NCI-H1092 (cell line): ENCODE measurements at regions not wholly inside any gene's neighbourhood (a gene's known extent, or its start where the extent isn't known, plus 50 kb on each side); places are given as distances from the start of the nearest gene placed in this dataset.

Source experiments
- DNase-seq: peaks from one replicate; lab custom pipeline; 2025; lab: John Stamatoyannopoulos, UW

DNA sequence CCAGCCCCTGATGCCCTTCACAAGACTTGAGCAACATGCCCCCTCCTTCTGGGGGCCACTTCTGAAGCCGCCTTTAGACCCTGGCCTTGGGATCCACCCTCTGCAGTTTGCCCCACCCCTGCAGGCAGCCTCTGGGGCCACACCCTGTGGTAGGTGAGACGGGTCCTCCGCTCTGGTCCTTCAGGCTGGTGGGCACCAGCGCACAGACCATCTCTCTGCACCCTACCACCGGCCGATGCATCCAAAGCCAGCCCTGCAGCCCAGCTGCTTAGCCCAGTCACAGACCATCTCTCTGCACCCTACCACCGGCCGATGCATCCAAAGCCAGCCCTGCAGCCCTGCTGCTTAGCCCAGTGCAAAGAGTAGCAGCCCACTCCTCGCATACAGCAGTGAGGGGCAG lies 159.3 kb upstream of the ECI2 start:
- no peak for DNase-seq

DNA sequence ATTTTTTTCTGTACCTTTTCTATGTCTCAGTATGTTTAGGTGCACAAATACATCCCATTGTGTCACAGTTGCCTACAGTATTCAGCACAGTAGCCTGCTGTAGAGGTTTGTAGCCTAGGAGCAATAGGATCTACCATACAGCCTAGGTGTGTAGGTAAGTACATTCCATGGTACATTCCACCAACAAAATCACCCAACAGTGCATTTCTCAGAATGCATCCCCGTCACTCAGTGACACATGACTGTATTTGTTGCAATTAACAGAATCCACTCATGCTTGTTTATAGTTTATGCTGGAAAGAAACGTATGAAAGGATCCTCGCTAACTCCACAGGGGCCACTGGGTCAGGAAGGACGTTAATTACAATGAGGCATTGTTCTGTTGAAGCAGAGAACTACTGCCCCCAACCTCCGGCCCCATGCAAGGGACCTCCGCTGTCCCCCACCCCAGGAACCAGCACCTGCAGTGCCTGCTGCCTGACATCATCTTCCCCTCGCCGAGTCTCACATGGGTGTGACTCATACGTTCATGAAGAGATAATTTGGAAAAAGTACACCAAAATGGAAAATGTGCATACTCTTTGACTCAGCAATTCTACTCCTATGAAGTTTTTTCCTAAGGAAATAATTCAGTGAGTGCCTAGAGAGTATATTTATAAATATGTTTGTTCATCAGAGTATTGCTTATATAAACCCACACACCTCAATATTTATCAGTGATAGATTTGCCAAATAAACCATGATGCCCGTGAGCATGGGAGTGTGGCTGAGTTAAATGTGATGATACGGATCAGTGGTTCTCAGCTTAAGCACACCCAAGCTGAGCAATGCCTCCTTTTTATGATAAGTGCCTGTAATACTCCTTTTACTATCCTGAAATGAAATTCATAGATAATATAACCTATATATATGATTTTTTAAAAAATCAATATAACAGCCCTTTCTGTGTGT lies 156.4 kb upstream of the ECI2 start:
- no peak for DNase-seq

DNA sequence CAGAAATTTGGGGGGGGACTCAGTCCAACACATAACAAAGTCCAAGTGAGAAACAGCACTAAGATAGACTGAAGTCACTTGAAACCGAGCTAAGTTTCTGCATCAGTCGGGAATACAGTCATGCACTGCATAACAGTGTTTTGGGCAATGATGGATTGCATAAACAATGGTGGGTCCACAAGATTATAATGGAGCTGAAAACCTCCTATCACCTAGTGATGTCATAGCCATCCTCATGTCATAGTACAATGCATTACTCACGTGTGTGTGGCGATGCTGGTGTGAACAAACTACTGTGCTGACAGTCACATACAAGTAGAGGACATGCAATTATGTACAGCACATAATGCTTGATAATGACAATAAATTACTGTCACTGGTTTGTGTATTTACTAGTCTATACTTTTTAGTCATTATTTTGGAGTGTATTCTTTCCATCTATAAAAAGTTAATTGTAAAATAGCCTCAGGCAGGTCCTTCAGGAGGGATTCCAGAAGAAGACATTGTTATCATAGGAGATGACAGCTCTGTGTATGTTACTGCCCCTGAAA lies 154.5 kb upstream of the ECI2 start:
- no peak for DNase-seq

DNA sequence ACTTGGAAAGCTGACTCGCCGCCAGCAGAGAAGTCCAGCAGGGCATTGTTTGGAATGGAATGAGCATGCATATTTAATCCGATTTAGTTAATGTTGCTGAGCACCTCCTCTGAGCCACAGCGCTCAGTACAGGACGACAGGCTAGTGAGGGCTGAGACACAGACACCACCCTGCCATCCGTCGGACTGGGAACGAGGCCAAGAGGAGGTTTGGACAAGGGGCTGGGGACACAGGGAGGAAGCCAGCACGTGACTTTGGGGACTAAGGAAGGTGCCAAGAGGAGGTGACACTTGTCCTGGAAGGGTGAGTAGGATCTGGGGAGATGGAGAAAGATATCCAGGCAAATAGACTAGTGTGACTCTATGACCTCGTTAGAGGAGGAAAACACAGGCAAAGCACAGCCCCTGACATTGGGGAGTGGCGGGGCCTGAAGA lies 152.5 kb upstream of the ECI2 start:
- DNase-seq = no peak

DNA sequence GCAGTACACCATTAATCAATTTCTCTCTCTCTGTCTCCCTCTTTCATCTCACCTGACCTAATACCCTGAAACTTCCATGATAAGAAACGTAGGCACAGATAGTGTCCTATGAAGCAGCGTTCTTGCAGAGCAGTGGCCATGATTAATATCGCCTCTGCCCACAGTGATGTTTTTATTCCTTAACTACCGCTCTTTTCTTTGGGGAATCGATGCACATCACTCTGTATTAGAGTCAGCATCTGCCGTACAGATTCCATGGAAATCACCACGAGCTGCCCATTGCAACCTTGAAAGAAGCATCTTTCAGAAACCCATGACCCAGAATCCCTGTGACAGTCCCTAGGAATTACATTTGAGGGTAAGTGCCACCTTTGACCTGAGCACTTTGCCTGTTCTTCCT lies 152.0 kb upstream of the ECI2 start:
- DNase-seq = no peak

DNA sequence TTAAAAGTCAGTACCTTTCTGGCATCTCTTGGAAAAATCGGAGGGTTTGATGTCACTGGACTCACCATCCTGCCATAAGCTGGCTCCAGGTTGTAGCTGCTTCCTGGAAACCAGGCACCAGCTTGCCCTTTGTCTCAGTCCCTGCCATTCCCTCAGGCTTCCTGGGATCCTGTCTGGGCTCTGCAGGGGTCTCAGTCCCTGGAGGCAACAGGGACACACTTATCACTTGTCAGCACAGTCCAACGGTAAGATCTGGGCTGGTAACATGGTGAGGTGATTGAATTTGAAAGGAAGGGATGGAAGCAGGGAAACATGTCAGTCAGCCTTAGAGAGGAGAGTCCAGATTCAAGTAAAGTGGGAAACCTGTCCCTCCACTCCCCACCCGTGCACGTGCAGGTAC lies 147.6 kb upstream of the ECI2 start:
- no peak for DNase-seq

DNA sequence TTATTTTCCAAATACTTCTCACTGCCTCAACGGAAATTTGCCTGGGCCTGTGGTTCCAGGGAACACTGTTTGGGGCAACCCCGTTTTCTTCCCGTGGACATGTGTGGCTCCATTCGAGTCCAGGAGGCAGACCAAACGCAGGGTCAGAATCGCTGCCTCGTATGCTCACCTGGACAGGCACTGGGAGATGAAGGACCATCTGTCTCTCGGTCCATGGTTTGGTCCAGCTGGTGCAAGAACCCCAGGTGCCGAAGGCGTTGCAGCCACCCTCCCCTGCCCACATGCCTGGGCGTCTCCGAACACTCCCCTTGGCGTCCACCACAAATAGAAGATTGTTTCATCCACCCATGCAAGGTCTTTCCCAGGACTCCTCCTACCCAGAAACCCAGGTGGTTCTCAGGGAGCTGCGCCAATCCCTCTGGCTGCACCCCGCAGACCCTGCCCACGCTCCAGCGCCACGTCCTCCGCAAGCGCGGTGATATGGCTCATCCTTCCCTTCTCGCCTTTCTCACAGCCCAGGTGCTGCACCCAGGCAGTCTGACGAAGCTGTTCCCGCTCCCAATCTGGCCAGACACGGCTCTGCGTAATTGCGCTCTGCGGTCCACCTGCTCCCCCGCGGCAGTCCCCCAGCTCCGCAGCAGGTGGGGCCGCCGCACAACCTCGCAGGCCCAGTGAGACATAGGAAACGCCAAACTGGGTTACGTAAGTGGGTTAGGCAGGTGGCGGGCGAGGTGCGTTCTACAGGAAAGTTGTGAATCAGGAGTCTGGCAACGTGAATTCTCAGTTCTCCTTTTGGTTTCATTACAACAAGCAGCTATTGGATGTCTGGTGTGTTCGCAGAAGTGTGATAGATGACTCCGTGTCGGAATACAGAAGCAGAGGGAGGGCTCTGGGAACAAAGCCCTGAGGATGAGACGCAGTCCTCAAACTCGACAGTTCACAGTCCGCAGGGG lies 146.2 kb upstream of the ECI2 start:
- DNase-seq = peak; percentile 14

DNA sequence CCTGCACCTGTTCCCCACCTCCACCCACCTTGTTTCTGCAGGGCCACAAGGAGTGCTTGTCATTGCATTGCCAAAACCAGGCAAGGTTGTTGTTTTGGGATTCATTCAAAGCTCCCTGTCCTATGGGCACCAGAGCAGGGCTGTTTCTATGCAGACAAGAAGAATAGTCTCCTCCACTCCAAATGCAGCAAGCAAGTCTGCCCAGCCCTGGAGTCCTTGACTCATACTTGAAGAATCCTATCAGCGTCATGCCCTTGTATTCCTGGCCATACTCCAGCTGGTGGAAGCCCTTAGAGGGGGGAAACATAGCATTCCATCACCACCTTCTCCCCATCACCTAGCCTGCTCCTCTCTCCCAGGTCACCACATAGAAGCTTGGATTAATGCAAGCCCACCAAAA lies 145.3 kb upstream of the ECI2 start:
- DNase-seq = no peak

DNA sequence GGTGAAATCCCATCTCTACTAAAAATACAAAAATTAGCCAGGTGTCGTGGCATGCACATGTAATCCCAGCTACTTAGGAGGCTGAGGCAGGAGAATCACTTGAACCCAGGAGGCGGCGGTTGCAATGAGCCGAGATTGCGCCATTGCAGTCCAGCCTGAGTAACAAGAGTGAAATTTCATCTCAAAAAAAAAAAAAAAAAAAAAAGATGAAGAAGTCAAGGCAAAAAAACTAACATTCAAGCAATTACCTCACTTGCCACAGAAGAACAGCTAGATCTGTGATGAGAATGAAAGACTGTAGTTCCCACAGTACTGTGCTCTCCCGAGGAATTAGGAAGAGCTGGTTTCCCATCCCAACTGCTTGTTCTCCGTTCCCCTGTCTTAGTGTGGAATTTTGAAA lies 144.7 kb upstream of the ECI2 start:
- no peak for DNase-seq

DNA sequence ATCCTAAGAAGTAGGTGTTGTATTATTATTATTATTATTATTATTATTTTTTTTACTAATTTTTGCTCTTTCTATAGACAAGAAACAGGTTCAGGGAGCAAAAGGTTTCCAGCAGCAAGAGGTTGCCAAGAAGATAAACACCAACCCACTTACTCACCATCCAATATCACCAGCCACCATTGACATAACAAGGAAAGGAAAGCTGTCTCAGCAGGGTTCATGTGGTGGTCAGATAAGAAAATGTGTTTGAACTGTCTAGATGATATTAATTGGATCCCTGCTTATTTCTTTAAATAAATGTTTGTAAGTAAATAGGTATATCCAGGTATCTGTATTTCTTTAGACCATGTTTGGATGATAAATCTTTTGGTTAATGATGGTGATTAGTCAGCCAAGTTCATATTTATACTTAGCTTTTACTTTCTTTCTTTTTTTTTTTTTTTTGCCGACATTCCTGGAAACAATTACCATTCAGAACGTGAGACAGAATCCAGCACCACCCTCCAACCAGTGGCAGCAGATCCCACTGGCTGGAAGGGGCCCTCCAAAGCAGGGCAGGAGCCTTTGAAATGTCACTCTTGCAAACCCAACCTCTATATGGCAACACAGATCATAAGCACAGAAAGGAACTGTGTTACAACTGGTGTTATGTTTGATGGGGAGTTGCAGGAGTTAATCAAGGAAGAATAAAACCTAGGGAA lies 139.2 kb upstream of the ECI2 start:
- no peak for DNase-seq

DNA sequence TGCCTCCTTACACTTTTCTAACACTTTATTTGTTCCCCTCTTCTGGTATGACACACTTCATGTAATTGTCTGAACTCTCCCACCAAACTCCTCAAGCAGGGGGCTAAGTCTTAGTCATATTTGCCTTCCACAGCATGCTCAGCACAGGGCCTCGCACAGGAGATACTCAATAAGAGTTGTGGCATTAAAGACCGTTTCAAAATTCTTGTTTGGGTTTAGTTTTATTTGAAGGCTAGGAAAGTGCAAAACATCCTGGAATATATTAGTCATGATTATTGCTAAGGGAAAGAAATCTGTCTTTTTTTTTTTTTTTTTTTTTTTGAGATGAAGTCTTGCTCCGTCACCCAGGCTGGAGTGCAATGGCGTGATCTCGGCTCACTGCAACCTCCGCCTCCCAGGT lies 137.6 kb upstream of the ECI2 start:
- DNase-seq = no peak

DNA sequence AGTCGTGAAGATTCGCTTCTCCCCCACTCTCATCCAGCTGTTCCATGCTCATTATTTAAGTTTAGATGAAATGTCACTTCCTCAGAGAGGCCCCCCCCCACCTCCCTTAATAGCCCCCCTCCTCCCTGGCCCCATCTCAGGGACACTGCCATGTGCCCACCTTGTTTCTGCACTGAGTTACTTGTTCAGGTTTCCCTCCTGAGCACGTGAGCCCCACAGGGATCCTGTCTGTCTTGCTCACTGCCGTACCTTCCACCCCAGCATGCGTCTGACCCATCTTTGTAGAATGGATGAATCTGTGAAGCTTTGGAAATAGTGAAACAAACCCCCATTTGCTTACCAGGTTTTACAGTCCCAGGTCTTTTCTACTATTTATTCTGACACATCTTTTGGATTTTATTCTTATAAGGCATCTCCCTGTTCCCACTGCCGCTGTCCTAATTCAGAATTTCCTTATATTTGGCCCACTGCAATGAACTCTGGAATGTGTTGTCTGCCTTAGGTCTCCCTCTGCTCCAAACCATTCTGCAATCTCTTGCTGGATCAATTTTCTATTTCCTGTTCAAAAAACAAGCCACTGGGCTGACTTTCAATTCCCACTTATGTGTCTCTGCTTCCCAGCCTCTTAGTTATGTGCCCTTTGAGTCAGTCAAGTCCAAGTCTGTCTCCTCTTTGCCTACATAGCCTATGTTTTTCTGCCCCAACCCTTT lies 136.5 kb upstream of the ECI2 start:
- DNase-seq = no peak

DNA sequence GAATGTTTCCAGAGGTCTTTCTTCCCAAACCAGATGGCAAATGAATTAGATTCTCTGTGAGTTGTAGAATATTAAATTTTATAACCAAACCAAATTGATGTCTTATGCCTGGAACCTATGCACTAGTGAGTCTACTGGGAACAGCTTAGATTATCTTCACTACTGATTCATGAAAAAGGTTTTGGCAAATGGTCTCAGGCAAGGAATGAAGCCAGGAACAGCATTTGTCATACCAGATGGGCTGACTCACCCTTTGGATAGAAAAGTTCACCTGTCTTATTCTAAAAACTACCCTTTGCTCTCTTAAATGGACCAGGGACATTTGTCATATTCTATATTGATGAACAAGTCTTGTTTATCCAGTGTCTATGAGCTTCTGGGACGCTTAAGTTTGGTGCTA lies 135.4 kb upstream of the ECI2 start:
- no peak for DNase-seq

DNA sequence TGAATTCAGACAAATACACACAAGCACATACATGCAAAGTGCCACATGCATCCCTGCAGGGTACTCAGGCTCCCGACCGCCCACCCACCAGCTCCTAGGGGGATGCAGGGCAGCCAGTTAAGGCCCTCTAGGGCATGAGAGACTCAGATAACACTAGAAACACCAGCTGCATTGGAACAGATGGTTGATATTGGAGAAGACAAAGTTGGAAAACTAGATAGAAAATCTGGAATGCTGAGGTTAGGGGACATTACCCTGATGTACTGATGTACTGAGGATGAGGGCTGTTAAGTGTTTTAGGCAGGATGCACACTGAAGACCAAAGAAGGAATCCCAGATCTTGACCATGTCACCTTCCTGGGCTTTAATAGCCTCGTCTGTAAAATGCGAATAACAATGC lies 134.6 kb upstream of the ECI2 start:
- no peak for DNase-seq

DNA sequence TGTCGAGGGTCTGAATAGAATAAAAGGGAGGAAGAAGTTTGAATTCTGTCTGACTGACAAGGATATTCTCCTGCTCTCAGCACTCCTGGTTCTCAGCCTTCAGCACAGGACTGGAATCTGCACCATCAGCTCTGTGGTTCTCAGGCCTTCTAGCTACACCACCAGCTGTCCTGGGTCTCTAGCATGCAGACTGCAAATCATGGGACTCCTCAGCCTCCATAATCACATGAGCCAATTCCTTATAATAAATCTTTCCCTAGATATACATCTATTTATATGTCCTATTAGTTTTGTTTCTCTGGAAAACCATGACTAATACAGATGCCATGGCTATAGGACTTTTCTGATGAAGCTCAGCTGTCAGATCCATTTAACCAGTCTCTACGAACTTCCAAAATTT lies 132.8 kb upstream of the ECI2 start:
- no peak for DNase-seq

DNA sequence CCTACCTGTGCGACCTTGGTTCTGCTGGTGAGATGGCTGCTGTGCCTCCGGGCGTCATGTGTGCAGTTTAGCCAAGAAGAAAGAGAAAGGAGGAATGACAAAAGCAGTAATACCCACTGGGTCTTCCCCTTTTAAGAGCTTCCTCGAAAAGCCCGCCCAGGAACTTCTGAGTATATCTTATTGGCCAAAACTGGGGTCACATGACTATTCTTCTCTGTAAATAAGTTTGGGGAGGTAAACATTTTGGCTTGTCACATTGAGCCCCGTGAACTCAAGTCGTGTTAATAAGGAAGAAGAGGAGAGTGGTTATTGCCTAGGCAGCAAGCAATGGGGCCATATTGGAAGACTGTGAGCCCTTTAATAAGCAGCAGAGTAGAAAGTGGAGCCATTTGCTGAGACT lies 130.4 kb upstream of the ECI2 start:
- no peak for DNase-seq

DNA sequence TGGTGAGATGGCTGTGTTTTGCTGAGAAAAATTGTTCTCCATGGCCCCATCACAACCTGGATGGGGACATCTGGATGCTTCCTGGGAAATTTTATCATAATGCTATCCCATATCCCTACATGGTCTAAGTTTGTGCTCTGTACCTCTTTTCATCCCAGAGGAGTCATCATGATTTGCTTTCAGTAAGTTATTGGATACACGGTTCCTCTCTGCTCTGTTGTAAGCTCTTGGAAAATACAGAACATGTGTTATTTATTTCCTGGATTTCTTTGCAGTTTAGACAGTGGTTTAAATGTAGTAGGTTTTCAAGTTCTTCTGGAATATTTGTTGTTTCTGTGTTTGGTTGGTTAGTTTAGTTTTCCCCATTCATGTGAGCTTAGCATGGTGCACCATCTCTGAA lies 129.2 kb upstream of the ECI2 start:
- no peak for DNase-seq

DNA sequence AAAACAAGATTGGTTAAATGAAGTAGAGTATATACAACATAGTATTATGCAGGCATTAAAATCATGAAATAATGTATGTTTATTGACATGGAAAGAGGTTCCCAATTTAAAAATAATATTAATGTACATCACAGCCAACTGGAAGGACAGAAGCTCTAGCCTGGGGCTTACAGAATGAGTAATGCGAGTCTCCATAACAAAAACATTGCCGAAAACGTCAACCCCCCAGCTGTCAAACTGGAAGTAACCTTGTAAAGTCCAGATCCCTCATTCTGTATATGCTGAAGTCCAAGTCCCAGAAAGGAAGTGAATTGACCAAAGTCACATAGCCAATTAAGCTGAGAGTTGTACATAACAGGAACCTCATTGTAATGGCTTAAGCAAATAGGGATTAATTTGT lies 128.7 kb upstream of the ECI2 start:
- no peak for DNase-seq

DNA sequence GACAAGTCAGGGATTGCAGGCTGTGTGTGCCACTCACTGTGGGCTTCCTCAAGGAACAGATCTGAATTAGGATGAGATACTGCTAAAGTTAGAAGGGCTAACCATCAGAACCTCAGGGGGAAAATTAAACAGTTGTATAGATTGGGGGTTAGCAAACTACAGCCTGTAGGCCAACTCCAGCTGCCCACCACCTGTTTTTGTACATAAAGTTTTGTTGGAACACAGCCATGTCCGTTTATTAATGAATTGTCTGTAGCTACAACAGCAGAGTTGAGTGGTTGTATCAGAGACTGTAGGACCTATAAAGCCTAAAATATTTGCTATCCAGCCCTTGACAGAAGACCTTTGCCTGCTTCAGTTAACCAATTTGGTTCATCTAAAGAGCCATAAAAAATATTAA lies 127.2 kb upstream of the ECI2 start:
- DNase-seq = no peak

DNA sequence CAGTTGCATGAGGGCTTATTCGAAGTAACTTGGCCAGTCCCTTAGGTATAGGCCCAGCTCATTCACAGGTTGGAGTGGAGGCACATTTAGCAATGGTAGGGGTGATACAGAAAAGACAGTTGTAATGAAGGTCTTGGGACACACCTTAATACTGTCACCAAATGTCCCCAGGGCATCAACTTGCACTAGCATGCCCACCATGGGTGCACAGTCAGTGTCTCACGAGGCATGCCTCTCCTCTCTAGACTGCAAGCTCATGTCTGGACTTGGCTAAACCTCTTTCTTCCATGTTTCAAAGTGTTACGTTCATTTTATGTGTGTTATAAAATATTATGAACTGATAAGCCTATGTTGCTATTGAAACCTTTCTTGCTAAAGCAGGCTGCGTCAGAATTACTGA lies 124.0 kb upstream of the ECI2 start:
- DNase-seq = no peak

DNA sequence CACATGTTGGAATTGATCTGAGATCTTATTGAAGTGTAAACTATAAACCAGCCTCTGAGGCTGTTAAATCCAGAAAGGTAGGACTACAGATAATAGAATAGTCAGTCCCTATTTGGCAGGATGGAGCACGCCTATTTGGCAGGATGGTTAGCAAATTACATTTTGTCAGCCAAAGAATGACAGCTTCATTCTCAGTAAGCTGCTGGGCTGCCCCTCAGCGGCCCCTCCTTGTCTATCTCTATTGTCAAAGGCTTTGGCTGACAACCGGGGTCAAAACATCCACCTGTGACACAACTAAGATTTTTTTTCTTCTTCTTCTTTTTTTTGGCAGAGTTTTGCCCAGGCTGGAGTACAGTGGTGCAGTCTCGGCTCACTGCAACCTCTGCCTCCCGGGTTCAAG lies 123.4 kb upstream of the ECI2 start:
- no peak for DNase-seq
